ENCODE measurements at regions not wholly inside any gene's neighbourhood (a gene's known extent, or its start where the extent isn't known, plus 50 kb on each side); places are given as distances from the start of the nearest gene placed in this dataset.

DNA sequence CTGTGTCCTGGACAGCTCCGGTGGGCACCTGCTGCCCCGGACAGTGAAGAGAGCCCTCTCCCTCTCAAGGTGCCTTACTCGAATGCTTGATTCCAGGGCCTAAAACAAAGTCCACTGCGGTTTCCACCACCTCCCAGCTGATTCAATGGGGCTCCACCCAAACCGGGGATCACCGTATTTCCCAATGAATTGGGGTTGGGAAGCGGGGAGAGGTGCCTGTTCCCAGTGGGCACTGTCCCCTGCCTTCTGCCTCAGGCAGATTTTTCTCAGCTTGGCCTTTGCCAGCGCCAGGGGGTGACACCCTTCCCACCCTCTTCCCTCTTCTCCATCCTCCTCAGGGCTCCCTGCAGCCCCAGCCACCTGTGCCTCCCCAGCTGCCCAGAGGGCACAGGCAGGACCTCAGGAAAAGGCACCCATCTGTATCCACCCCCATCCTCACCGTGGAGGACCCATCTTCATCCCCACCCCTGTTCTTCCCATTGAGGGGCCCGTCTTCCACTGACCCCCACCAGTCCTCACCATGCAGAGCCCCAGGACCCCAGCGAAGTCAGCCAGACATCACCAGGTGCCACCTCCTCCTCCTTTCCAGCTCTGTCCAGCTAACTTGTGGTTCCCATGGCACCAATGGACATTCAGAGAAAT is 66.7 kb upstream of the HPCAL1 start:
- TF ChIP-seq, protein P1, sequence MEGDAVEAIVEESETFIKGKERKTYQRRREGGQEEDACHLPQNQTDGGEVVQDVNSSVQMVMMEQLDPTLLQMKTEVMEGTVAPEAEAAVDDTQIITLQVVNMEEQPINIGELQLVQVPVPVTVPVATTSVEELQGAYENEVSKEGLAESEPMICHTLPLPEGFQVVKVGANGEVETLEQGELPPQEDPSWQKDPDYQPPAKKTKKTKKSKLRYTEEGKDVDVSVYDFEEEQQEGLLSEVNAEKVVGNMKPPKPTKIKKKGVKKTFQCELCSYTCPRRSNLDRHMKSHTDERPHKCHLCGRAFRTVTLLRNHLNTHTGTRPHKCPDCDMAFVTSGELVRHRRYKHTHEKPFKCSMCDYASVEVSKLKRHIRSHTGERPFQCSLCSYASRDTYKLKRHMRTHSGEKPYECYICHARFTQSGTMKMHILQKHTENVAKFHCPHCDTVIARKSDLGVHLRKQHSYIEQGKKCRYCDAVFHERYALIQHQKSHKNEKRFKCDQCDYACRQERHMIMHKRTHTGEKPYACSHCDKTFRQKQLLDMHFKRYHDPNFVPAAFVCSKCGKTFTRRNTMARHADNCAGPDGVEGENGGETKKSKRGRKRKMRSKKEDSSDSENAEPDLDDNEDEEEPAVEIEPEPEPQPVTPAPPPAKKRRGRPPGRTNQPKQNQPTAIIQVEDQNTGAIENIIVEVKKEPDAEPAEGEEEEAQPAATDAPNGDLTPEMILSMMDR (conservative IDR thresholded peaks at IDR 0.05), result no peak
- no peak overlapping the region for H2BK15ac ChIP-seq (ENCODE audit: low read depth, low read length)

More for the DNA sequence above, 66.7 kb upstream of the HPCAL1 start:
- H4K5ac ChIP-seq (ENCODE audit: insufficient read length, low read depth, low read length), result no peak overlapping the region
- Mint-ChIP-seq H3K4me3 (no peak overlapping the region), H3K9me3 (peaks cover 0 to 1% of the 10 kb centered on the region in 2 experiments; a peak in 2 of 5 replicates), H3K27ac (no peak overlapping the region; a peak in 1 of 7 replicates), H3K27me3 (ENCODE audit: low read depth) (peaks cover 6% of the 10 kb centered on the region; the same call in 1 of the 2 replicates), H3K36me3 (ENCODE audit: insufficient read depth in 1 of 3, low read depth in 3 of 3) (no peaks in the 10 kb centered on the region), H3K4me1 (peaks cover 2 to 4% of the 10 kb centered on the region in 2 experiments; a peak in 2 of 4 replicates)
- no peak overlapping the region for H3K27ac ChIP-seq (ENCODE audit: insufficient read length, low read depth, low read length)
- no peak overlapping the region for H3K23ac ChIP-seq (ENCODE audit: insufficient read length, low read depth, low read length)
- no peak overlapping the region for H2BK20ac ChIP-seq (ENCODE audit: low read depth, low read length, poor library complexity, severe bottlenecking)
- H3K9ac ChIP-seq (ENCODE audit: extremely low read depth, insufficient read length, low read length), result no peak overlapping the region
- H2AFZ ChIP-seq (ENCODE audit: low read length), result no peak overlapping the region
- WGBS (ENCODE audit: extremely low coverage, insufficient read length, low lambda C conversion rate), result no CpG with 5 or more reads among the region's 11 CpGs
- H3K9me3 ChIP-seq (ENCODE audit: control insufficient read depth, low read depth, low read length), result no peaks in the 10 kb centered on the region
- no peak for DNase-seq
- no peak overlapping the region for H3K4me2 ChIP-seq (ENCODE audit: insufficient read depth, insufficient read length, low read length)
- no peaks in the 10 kb centered on the region for H3K4me1 ChIP-seq (ENCODE audit: insufficient read depth, low read length)
- no peak overlapping the region for H2BK120ac ChIP-seq (ENCODE audit: low read depth, low read length, poor library complexity, severe bottlenecking)
- no peak overlapping the region for H4K8ac ChIP-seq (replicated peaks; ENCODE audit: insufficient read length, low read depth, low read length)
- H2BK12ac ChIP-seq (ENCODE audit: insufficient read length, low read depth, low read length), result no peak overlapping the region
- H2BK5ac ChIP-seq (ENCODE audit: insufficient read length, low read length), result no peak overlapping the region
- no peak overlapping the region for H3T11ph ChIP-seq (ENCODE audit: low read length)
- no peaks in the 10 kb centered on the region for H3K23me2 ChIP-seq (ENCODE audit: insufficient read length, low read depth, low read length, poor library complexity, severe bottlenecking)
- no peak overlapping the region for H4K91ac ChIP-seq (ENCODE audit: insufficient read length, low read depth, low read length)
- H3K18ac ChIP-seq (ENCODE audit: insufficient read length, low read depth, low read length), result no peak overlapping the region
- no peak overlapping the region for H3K14ac ChIP-seq (ENCODE audit: insufficient read depth, low read length)
- H2AK5ac ChIP-seq (ENCODE audit: insufficient read length, low read length), result no peak overlapping the region
- no peaks in the 10 kb centered on the region for H3K79me1 ChIP-seq (ENCODE audit: insufficient read depth, low read depth, low read length, poor library complexity, severe bottlenecking)
- H3K27me3 ChIP-seq (ENCODE audit: insufficient read depth, low read length), result no peaks in the 10 kb centered on the region
- H4K20me1 ChIP-seq (ENCODE audit: control insufficient read depth, insufficient read depth, insufficient read length), result no peaks in the 10 kb centered on the region
- no peaks in the 10 kb centered on the region for H3K79me2 ChIP-seq (ENCODE audit: insufficient read depth, low read length)
- H3K56ac ChIP-seq (ENCODE audit: insufficient read length, low read depth, low read length), result no peak overlapping the region
- no peak overlapping the region for H3K4ac ChIP-seq (ENCODE audit: low read depth, low read length)
